Gastroesophageal sphincter (tissue), 3 donors: ENCODE measurements at regions not wholly inside any gene's neighbourhood (a gene's known extent, or its start where the extent isn't known, plus 50 kb on each side); places are given as distances from the start of the nearest gene placed in this dataset.

ENCODE experiments used
- CTCF ChIP-seq, 4 experiments: fragments of 200-600 bp in 2 of 4; fragments of 450-650 bp in 2 of 4; sonication (generic) in 1 of 4; IDR thresholded peaks; one replicate each; pipeline ENCODE4 v1.5.1; 2017 to 2019; ENCODE audit warnings: antibody characterized with exemption in 4 of 4, mild to moderate bottlenecking in 2 of 4, moderate library complexity in 2 of 4
- POLR2A ChIP-seq, 2 donors: fragments of 450-650 bp; IDR thresholded peaks; one replicate each; pipeline ENCODE4 v1.6.1; 2017; ENCODE audit warnings: antibody characterized with exemption in 2 of 2, mild to moderate bottlenecking in 2 of 2, moderate library complexity in 1 of 2

- no peak for TF ChIP-seq POLR2A (IDR thresholded peaks at IDR 0.05)
- no peak for TF ChIP-seq CTCF (IDR thresholded peaks at IDR 0.05)
Measured at GRCh38 chr10:8327140-8327423, 272.6 kb downstream of the GATA3 start.
